GM12892 (cell line): ENCODE measurements at regions not wholly inside any gene's neighbourhood (a gene's known extent, or its start where the extent isn't known, plus 50 kb on each side); places are given as distances from the start of the nearest gene placed in this dataset.
"Not testable (repeated sequence)": the region's sequence is repeated elsewhere in the genome, so short reads cannot be mapped to it uniquely, and the experiment has no call there.

Experiments used
- DNase-seq: peaks from one replicate; pipeline ENCODE4 v3.0.0; 2011; ENCODE audit not compliant: insufficient read length
- FAIRE-seq: peaks from 2 replicates; lab custom pipeline; 2011; peaks lifted over from hg19 to GRCh38; lab: Jason Lieb, UNC
- POLR2A ChIP-seq: IDR thresholded peaks from 2 replicates; pipeline ENCODE4 v1.6.1; 2011; ENCODE audit warnings: low read depth, low read length, control low read depth
- POLR2AphosphoS5 ChIP-seq: IDR thresholded peaks from 2 replicates; pipeline ENCODE4 v1.6.1; 2011; ENCODE audit warnings: low read depth, low read length, control low read depth
- TAF1 ChIP-seq: IDR thresholded peaks from 2 replicates; pipeline ENCODE4 v1.6.1; 2011; ENCODE audit warnings: low read depth, mild to moderate bottlenecking, control low read depth, low read length, borderline replicate concordance

- DNase-seq, result no peak
- no peak for FAIRE-seq
- TF ChIP-seq POLR2AphosphoS5 (no peak), TAF1 (no peak), POLR2A (no peak)
Measured at GRCh38 chr2:89818873-89819272, 1127.4 kb downstream of the RPIA start.

- TF ChIP-seq TAF1 (no peak), POLR2A (no peak), POLR2AphosphoS5 (no peak)
- DNase-seq (no peak), FAIRE-seq (no peak)
Measured at GRCh38 chr2:89819809-89820208, 1128.3 kb downstream of the RPIA start.

DNA sequence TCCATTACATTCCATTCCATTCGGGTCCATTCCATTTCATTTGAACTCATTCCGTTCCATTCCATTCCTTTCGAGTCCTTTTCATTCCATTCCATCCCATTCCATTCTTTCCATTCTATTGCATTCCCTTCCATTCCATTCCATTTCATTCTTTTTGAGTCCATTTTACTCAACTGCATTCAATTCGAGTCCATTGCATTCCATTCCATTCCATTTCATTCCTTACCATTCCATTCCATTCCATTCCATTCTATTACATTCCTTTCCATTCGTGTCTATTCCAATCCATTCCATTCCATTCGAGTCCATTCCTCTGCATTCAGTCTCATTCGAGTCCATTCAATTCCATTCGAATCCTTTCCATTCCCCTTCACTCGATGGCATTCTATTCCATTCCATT lies 1128.8 kb downstream of the RPIA start:
- TF ChIP-seq POLR2A (no peak), TAF1 (no peak), POLR2AphosphoS5 (no peak)
- FAIRE-seq (no peak), DNase-seq (no peak)

- TF ChIP-seq POLR2A (no peak), TAF1 (no peak), POLR2AphosphoS5 (no peak)
- FAIRE-seq (no peak), DNase-seq (no peak)
Measured at GRCh38 chr2:89821455-89821945, 1130.0 kb downstream of the RPIA start.

DNA sequence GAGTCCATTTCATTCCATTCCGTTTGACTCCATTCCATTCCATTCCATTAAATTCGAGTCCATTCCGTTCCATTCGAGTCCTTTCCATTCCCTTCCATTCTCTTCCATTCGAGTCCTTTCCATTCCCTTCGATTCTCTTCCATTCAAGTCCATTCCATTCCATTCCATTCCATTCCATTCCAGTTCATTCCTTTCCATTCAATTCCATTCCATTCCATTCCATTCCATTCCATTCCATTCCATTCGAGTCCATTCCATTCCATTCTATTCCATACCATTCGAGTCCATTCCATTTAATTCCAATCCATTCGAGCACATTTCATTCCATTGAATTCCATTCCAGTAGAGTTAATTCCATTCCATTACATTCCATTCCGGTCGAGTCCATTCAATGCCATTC lies 1130.9 kb downstream of the RPIA start:
- FAIRE-seq, DNase-seq: not testable (repeated sequence)

GRCh38 chr2:89823556-89823955 lies 1132.1 kb downstream of the RPIA start:
- TF ChIP-seq POLR2A (no peak), POLR2AphosphoS5 (no peak), TAF1 (no peak)
- FAIRE-seq, result no peak
- no peak for DNase-seq

DNA sequence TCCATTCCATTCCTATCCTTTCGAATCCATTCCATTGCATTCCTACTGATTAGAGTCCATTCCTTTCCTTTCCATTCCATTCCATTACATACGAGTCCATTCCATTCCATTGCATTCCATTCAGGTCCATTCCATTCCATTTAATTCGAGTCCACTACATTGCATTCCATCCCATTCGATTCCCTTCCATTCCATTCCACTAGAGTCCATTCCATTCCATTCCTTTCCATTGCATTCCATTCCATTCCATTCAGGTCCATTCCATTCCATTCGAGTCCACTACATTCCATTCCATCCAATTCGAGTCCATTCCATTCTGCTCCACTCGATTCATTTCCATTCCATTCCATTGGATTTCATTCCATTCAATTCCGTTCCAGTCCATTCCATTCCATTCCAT lies 1133.6 kb downstream of the RPIA start:
- no peak for FAIRE-seq
- TF ChIP-seq POLR2AphosphoS5, result no peak
- no peak for TF ChIP-seq TAF1
- TF ChIP-seq POLR2A, result no peak
- DNase-seq, result no peak

DNA sequence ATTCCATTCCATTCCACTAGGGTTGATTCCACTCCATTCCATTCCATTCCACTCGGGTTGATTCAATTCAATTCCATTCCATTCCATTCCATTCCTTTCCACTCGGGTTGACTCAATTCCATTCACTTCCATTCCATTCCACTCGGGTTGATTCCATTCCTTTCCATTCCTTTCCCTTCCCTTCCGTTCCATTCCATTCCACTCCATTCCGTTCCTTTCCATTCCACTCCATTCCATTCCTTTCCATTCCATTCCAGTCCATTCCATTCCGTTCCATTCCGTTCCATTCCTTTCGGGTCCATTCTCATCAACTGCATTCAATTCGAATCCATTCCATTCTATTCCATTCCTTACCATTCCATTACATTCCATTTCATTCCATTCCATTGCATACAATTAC lies 1135.3 kb downstream of the RPIA start:
- FAIRE-seq, DNase-seq: not testable (repeated sequence)

DNA sequence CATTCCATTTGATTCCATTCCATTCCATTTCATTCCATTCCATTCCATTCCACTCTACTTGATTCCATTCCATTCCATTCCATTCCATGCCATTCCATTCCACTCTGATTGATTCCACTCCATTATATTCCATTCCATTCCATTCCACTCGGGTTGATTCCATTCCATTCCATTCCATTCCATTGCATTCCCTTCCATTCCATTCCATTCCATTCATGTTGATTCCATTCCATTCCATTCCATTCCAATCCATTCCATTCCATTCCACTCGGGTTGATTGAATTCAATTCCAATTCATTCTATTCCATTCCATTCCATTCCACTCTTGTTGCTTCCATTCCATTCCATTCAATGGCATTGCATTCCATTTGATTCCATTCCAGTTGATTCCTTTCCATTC lies 1136.4 kb downstream of the RPIA start:
- not testable (repeated sequence) for DNase-seq, FAIRE-seq

- not testable (repeated sequence) for DNase-seq, FAIRE-seq
Measured at GRCh38 chr2:89828416-89828815, 1136.9 kb downstream of the RPIA start.

GRCh38 chr2:89828961-89829631 lies 1137.6 kb downstream of the RPIA start:
- not testable (repeated sequence) for FAIRE-seq, DNase-seq

DNA sequence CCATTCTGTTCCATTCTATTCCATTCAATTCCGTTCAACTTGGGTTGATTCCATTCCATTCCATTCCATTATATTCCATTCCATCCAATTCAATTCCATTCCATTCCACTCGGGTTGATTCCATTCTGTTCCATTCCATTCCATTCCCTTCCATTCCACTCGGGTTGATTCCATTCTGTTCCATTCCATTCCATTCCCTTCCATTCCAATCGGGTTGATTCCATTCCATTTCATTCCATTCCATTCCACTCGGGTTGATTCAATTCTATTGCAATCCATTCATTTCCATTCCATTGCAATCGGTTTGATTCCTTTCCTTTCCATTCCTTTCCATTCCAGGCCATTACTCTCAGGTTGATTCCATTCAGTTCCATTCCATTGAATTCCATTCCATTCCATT lies 1138.4 kb downstream of the RPIA start:
- no peak for TF ChIP-seq TAF1
- TF ChIP-seq POLR2A, result no peak
- TF ChIP-seq POLR2AphosphoS5, result no peak
- DNase-seq, result no peak
- no peak for FAIRE-seq

DNA sequence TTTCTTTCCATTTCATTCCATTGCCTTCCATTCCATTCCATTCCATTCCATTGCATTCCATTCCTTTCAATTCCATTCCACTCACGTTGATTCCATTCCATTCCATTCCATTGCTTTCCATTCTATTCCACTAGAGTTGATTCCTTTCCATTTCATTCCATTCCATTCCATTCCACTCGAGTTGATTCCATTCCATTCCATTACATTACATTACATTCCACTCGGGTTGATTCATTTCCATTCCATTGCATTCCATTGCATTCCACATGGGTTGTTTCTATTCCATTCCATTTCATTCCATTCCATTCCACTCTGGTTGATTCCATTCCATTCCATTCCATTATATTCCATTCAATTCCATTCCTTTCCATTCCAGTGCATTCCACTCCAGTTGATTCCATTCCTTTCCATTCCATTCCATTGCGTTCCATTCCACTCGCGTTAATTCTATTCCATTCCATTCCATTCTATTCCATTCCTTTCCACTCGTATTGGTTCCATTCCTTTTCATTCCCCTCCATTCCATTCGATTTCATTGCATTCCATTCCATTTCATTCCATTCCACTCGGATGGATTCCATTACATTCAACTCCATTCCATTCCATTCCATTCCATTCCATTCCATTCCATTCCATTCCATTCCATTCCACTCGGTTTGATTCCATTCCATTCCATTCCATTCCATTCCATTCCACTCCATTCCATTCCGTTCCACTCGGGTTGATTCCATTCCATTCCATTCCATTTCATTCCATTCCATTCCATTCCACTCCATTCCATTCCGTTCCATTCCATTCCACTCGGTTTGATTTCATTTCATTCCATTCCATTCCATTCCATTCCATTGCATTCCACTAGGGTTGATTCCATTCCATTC lies 1139.1 kb downstream of the RPIA start:
- not testable (repeated sequence) for FAIRE-seq, DNase-seq
